Right renal cortex interstitium (tissue), 3 donors: ENCODE measurements at regions not wholly inside any gene's neighbourhood (a gene's known extent, or its start where the extent isn't known, plus 50 kb on each side); places are given as distances from the start of the nearest gene placed in this dataset.

Source experiments
- DNase-seq, 3 donors: peaks; one replicate each; pipeline ENCODE4 v3.0.0-alpha.2; 2013; ENCODE audit warnings: low read depth in 3 of 3, low spot score in 2 of 3

- no peak for DNase-seq
Observed at GRCh38 chr21:40901691-40902090, 54.7 kb upstream of the DSCAM start.

DNA sequence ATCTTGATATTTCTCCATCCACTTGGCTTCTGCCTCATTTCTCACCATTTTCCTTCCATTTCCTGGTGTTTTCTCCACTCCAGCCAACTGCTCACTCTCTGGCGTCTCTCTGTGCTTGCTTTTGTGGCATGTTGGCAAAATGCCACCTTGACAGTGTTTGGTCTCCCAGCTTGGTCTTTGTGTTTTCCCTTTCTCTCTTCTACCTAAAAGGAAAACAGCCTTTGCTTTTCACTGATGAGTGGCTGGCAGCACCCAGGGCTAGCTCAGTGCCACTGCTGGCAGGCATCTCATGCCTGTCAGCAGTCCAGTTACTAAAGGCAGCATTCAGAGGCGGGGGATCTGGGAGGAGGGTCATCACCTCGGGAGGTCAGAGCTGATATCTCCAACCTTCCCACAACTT lies 55.3 kb upstream of the DSCAM start:
- DNase-seq: no peak

- no peak for DNase-seq
Observed at GRCh38 chr21:40902993-40903392, 56.0 kb upstream of the DSCAM start.

DNA sequence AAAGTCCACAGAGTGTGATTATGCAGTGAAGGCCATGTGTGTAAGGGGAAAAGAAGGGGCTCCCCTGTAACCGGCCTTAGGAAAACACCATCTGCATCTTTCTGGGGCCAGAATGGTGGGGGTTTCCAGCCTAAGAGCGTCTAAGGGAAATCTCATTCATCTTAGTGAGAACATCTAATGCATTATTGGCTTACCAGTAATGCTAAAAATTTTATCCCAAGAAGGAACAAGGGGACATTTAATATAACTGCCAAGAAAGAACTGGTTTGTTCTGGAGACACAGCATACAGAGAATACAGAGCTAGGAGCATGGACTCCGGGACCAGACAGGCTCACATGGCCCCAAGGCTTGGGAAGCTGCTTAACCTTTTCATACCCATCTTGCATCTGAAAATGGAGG lies 58.3 kb upstream of the DSCAM start:
- DNase-seq: no peak

- no peak for DNase-seq
Observed at GRCh38 chr21:40912375-40912774, 65.4 kb upstream of the DSCAM start.

GRCh38 chr21:40915114-40915513 lies 68.2 kb upstream of the DSCAM start:
- no peak for DNase-seq

GRCh38 chr21:40923407-40923806 lies 76.4 kb upstream of the DSCAM start:
- DNase-seq: no peak

DNA sequence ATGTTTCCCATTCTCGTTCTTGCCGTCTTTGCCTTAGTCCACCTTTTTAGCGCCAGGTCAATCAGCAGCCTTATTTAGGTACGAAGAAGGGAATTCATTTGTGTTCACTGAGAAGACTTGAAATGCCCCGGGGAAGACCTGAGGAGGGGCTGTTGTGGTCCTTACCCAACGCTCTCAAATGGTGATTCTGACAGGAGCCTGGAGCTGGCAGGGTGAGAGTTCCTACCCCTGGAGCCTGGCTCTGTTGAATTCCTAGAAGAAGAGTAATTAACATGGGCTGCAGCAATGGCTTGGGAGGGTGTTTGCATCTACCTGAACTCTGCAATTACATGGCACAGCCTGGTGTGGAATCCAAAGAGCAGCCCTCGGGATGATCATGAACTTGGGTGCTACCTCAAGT lies 76.9 kb upstream of the DSCAM start:
- DNase-seq: no peak

DNA sequence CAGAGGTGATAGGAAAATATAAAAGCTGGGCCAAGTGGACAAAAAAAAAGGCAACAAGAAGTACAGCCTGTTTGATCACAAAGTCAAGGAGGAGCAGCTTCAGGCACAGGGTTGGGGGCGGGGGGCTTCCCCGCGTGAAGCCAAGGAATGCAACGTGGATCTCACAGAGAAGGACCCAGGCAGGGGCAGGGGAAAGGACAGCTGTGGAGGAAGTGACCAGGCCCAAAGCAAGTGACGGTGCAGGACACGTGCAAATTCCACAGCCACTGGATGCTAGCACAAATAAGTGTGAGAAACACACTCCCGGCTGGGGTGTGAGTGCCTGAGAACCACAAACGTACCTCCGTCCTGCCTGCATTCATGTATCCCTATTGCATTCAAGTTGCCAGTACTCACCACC lies 77.7 kb upstream of the DSCAM start:
- DNase-seq: no peak

GRCh38 chr21:40926238-40926637 lies 79.3 kb upstream of the DSCAM start:
- DNase-seq: no peak

- DNase-seq: no peak
Observed at GRCh38 chr21:40929833-40930232, 82.9 kb upstream of the DSCAM start.

DNA sequence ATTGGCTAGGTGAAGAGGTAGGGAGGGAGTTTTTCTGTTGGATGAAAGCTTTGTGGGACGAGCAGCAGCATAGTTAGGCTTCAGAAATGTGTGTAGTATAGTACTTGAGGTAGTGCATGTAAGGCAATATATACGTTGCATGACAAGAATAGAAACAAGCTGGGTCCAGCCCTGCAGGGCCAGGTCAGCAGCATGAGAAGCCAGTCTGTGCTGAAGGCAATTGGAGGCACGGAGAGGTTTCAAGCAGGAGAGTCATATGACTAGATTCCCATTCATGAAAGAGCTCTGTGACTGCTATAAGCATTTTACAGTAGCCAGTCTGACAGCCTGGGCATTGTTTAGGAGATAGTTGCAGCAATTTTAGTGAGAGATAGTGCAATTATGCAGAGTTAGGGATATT lies 84.2 kb upstream of the DSCAM start:
- no peak for DNase-seq

DNA sequence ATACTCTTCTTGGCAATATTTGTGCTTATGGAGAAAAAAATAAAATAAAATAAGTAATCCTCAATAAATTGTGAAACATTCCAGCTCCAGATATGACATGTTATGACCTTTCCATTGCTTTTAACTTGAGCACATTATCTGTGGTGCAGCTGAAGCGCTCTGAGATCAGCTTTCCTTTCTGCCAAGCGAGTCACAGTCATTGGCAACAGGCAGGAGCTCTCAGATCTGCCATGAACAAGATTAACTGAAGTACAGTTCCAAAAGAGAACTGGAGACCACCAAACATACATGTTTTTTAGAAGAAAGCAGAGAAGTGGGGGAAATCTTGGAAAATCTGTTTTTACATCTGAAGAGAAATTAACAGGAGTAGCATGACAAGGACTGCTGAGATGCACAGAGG lies 89.2 kb upstream of the DSCAM start:
- DNase-seq: no peak

DNA sequence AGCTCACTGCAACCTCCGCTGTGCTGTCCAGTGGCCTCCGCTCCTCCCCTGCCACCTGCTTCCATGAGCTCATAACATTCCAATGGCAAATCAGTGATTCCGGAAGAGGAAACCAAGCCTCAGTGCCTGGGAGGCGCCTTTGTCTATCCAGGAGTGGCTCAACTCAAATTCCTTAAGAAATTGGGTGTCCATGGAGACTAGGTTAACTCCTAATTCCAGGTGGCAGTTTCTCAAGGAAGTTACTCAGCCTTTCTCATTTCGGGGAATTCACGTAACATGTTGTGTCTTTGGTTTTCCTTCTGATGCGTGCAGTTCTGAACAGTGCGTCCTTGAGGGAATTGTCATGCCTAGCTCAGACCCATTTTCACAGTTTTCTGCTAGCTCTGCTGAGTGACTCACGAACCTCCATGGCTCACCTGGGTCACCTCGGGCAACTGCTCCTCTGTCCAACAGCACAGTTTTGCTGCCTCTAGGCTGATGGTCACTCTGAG lies 89.9 kb upstream of the DSCAM start:
- DNase-seq: no peak

- no peak for DNase-seq
Observed at GRCh38 chr21:40938078-40938477, 91.1 kb upstream of the DSCAM start.

GRCh38 chr21:40938611-40939010 lies 91.7 kb upstream of the DSCAM start:
- no peak for DNase-seq

DNA sequence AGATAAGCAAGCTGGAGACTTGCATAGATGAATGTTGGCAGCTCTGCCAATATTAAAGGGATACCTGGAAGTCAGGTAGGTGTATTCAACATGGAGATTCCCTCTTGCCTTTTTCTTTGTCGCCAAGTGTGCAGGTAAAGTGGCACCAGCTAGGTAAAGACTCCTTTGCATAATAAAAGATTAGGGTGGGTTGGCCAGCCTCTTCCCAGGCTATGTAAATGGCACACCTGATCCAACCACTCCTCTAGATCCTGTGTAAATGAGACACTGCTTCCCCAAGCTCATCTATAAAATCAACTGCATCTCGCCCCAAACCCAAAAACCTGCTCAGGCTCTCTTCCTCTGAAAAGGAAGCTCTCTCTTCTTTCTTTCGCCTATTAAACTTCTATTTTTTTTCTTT lies 100.8 kb upstream of the DSCAM start:
- DNase-seq: no peak

DNA sequence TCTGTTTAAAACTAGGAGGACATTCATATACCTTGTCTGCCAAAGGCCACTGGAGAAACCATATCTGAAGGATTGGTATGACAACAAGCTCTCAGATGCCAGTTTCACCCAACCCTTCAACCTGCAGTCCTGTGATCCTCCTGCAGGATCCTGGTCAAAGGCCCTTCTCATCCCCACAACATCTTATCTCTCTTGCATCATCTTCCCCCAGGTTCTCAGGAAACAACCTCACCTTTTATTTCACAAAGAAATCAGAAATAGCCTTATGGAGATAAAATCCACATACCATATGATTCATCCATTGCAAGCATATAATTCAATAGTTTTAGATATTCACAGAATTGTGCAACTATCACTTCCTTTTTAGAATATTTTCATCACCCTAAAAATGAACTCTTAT lies 104.0 kb upstream of the DSCAM start:
- DNase-seq: no peak

DNA sequence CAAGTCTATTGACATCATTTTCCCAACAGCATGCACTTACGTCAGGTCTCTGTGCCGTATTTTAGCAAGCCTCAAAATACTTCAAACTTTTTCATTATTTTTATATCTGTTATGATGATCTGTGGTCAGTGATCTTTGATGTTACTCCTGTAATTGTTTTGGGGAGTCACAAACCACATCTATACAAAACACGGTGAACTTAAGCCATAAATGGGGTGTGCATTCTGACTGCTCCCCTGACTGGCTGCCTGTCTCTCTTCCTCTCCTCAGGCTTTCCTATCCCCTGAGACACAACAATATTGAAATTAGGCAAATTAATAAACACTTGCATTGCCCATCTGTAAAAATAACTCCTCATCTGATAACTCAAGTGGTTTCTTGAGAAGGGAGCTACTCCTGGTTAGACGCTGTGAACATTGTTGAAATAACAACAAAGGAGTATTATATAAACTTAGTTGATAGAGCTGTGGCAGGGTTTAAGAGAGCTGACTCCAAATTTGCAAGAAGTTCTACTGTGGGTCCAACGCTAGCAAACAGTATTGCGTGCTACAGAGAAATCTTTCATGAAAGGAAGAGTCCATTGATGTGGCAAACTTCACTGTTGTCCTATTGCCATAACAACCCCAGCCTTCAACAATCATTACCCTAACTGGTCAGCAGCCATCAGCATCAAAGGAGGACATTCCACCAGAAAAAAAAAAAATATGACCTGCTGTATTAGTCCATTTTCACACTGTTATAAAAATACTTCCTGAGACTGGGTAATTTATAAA lies 105.8 kb upstream of the DSCAM start:
- DNase-seq: no peak

- DNase-seq: no peak
Observed at GRCh38 chr21:40964691-40965090, 117.7 kb upstream of the DSCAM start.

DNA sequence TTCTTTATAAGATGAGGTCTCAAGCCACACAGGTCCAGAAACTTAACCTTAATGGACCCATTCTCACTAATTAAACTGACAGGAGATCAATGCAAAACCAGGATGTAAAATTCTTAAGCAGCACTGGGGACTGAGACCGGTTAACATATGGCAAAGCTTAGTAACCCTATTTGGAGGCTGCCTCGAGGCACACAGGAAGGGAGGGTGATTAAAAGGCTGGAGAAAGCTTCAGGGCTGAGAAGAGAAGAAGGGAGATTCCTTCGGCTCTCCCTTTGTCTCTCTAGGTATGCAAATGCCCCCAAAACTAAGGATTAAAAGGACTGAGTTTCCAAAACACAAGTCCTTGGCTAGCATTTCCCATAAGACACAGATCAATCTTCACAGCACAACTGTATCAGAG lies 120.8 kb upstream of the DSCAM start:
- no peak for DNase-seq

GRCh38 chr21:40972151-40972550 lies 125.2 kb upstream of the DSCAM start:
- no peak for DNase-seq
